GM18867 (cell line): ENCODE measurements at regions not wholly inside any gene's neighbourhood (a gene's known extent, or its start where the extent isn't known, plus 50 kb on each side); places are given as distances from the start of the nearest gene placed in this dataset.
A peak's percentile ranks its signal among the peaks of the same experiment; 100 is the strongest.

Experiments used
- ATAC-seq: cut with Tn5 transposase; IDR thresholded peaks from one replicate; pipeline ENCODE4 v1.9.1; 2021; ENCODE audit warnings: mild to moderate bottlenecking, moderate library complexity; ENCODE audit not compliant: unreplicated experiment

GRCh38 chr2:176500901-176501300, 231.7 kb downstream of the MTX2 start:
- no peak for ATAC-seq

- no peak for ATAC-seq
These were observed 232.4 kb downstream of the MTX2 start for GRCh38 chr2:176501617-176502016.

- ATAC-seq: no peak
These were observed 233.4 kb downstream of the MTX2 start for GRCh38 chr2:176502619-176503018.

GRCh38 chr2:176503776-176504175, 234.5 kb downstream of the MTX2 start:
- ATAC-seq: no peak

GRCh38 chr2:176504440-176504839, 235.2 kb downstream of the MTX2 start:
- ATAC-seq: no peak

- ATAC-seq: no peak
These were observed 238.5 kb downstream of the MTX2 start for GRCh38 chr2:176507786-176508185.

GRCh38 chr2:176508374-176508773, 239.1 kb downstream of the MTX2 start:
- ATAC-seq: peak; percentile 43

GRCh38 chr2:176508984-176509740, 239.9 kb downstream of the MTX2 start:
- ATAC-seq: peak; percentile 84

GRCh38 chr2:176514276-176514675, 245.0 kb downstream of the MTX2 start:
- no peak for ATAC-seq

GRCh38 chr2:176514805-176515500, 245.7 kb downstream of the MTX2 start:
- no peak for ATAC-seq

- ATAC-seq: no peak
These were observed 246.9 kb downstream of the MTX2 start for GRCh38 chr2:176516051-176516602.

GRCh38 chr2:176518823-176519222, 249.6 kb downstream of the MTX2 start:
- ATAC-seq: no peak

- ATAC-seq: no peak
These were observed 252.8 kb downstream of the MTX2 start for GRCh38 chr2:176521878-176522670.

GRCh38 chr2:176525086-176525485, 255.8 kb downstream of the MTX2 start:
- ATAC-seq: no peak

- ATAC-seq: no peak
These were observed 258.0 kb downstream of the MTX2 start for GRCh38 chr2:176526995-176527901.

GRCh38 chr2:176531608-176532007, 262.4 kb downstream of the MTX2 start:
- ATAC-seq: no peak

- no peak for ATAC-seq
These were observed 264.4 kb downstream of the MTX2 start for GRCh38 chr2:176533505-176534193.

GRCh38 chr2:176534798-176535466, 265.7 kb downstream of the MTX2 start:
- ATAC-seq: no peak

GRCh38 chr2:176535467-176536113, 266.3 kb downstream of the MTX2 start:
- ATAC-seq: peak; percentile 52
